ENCODE measurements at regions not wholly inside any gene's neighbourhood (a gene's known extent, or its start where the extent isn't known, plus 50 kb on each side); places are given as distances from the start of the nearest gene placed in this dataset.

GRCh38 chr1:81660286-81660685, 140.4 kb upstream of the ADGRL2 start:
- TF ChIP-seq CTCF (conservative IDR thresholded peaks at IDR 0.05; ENCODE audit: low read length) (no peak), EZH2phosphoT487 (IDR thresholded peaks at IDR 0.05; ENCODE audit: borderline replicate concordance, low read depth, low read length) (no peak)
